Osteoblast (primary cell): ENCODE measurements at regions not wholly inside any gene's neighbourhood (a gene's known extent, or its start where the extent isn't known, plus 50 kb on each side); places are given as distances from the start of the nearest gene placed in this dataset.

Experiments
- DNase-seq: peaks from one replicate; pipeline ENCODE4 v3.0.0; 2011; ENCODE audit warnings: low spot score, mixed read lengths; ENCODE audit not compliant: insufficient read length; ENCODE audit errors: missing footprints
- H2AFZ ChIP-seq: 2 replicates; pipeline ENCODE4 v1.6.0; 2011; ENCODE audit warnings: mild to moderate bottlenecking, low read length
- H3K27ac ChIP-seq: 2 replicates; pipeline ENCODE4 v1.5.1; 2011; ENCODE audit warnings: mild to moderate bottlenecking, low read depth, low read length, moderate library complexity
- H3K27me3 ChIP-seq: 2 replicates; pipeline ENCODE4 v1.6.0; 2012; ENCODE audit warnings: mild to moderate bottlenecking, control low read depth, inconsistent platforms, low read length, moderate library complexity; ENCODE audit not compliant: insufficient read depth
- H3K36me3 ChIP-seq: 2 replicates; pipeline ENCODE4 v1.5.1; 2011; ENCODE audit warnings: mild to moderate bottlenecking, low read length, control low read depth, moderate library complexity; ENCODE audit not compliant: insufficient read depth
- H3K4me1 ChIP-seq: 2 replicates; pipeline ENCODE4 v1.5.1; 2011; ENCODE audit warnings: mild to moderate bottlenecking, low read length, control low read depth, moderate library complexity; ENCODE audit not compliant: insufficient read depth
- H3K4me2 ChIP-seq: 2 replicates; pipeline ENCODE4 v1.6.0; 2011; ENCODE audit warnings: mild to moderate bottlenecking, low read length; ENCODE audit not compliant: insufficient read depth
- H3K4me3 ChIP-seq: fragments of 200-600 bp; sonication (generic); 3 replicates; pipeline ENCODE4 v1.5.1; 2012; ENCODE audit warnings: mild to moderate bottlenecking, low read length, inconsistent platforms; ENCODE audit not compliant: insufficient read depth
- H3K79me2 ChIP-seq: 2 replicates; pipeline ENCODE4 v1.6.0; 2012; ENCODE audit warnings: mild to moderate bottlenecking, low read length, control low read depth, inconsistent platforms; ENCODE audit not compliant: insufficient read depth
- H3K9me3 ChIP-seq: 2 replicates; pipeline ENCODE4 v1.5.1; 2011; ENCODE audit warnings: low read depth, low read length, control low read depth
- H4K20me1 ChIP-seq: 2 replicates; pipeline ENCODE4 v1.6.0; 2012; ENCODE audit warnings: mild to moderate bottlenecking, low read length, control low read depth; ENCODE audit not compliant: insufficient read depth
- CTCF ChIP-seq: IDR thresholded peaks from 2 replicates; pipeline ENCODE4 v1.5.1; 2011; ENCODE audit warnings: mild to moderate bottlenecking, low read depth, low read length, moderate library complexity; ENCODE audit errors: extremely low read depth

GRCh38 chr17:28255616-28256015, 63.4 kb upstream of the TMEM97 start:
- peaks cover 9% of the 10 kb centered on the region for H3K4me1 ChIP-seq
- no peaks in the 10 kb centered on the region for H3K36me3 ChIP-seq
- H3K27ac ChIP-seq = no peak overlapping the region
- no peak for TF ChIP-seq CTCF
- peaks cover 11% of the 10 kb centered on the region for H3K27me3 ChIP-seq
- no peaks in the 10 kb centered on the region for H4K20me1 ChIP-seq
- no peak overlapping the region for H2AFZ ChIP-seq
- H3K79me2 ChIP-seq = no peaks in the 10 kb centered on the region
- H3K9me3 ChIP-seq = no peaks in the 10 kb centered on the region
- H3K4me3 ChIP-seq = no peak overlapping the region
- no peak for DNase-seq
- no peak overlapping the region for H3K4me2 ChIP-seq

- no peak overlapping the region for H3K27ac ChIP-seq
Observed at GRCh38 chr17:28256370-28256769, 62.6 kb upstream of the TMEM97 start.

GRCh38 chr17:28256881-28257280, 62.1 kb upstream of the TMEM97 start:
- Histone ChIP-seq H3K4me1 (peaks cover 9% of the 10 kb centered on the region), H3K4me2 (no peak overlapping the region), H3K9me3 (no peaks in the 10 kb centered on the region), H3K4me3 (no peak overlapping the region), H3K27ac (no peak overlapping the region), H2AFZ (no peak overlapping the region), H3K27me3 (peaks cover 9% of the 10 kb centered on the region), H3K79me2 (no peaks in the 10 kb centered on the region), H4K20me1 (no peaks in the 10 kb centered on the region), H3K36me3 (no peaks in the 10 kb centered on the region)
- DNase-seq = no peak
- no peak for TF ChIP-seq CTCF

More at GRCh38 chr17:28256370-28256769, 62.6 kb upstream of the TMEM97 start:
- Histone ChIP-seq H3K4me2 (no peak overlapping the region), H3K4me1 (peaks cover 9% of the 10 kb centered on the region), H4K20me1 (no peaks in the 10 kb centered on the region), H3K36me3 (no peaks in the 10 kb centered on the region), H3K9me3 (no peaks in the 10 kb centered on the region), H3K4me3 (no peak overlapping the region), H3K79me2 (no peaks in the 10 kb centered on the region), H3K27me3 (peaks cover 11% of the 10 kb centered on the region), H2AFZ (no peak overlapping the region)
- no peak for DNase-seq
- TF ChIP-seq CTCF = no peak

- Histone ChIP-seq H3K4me2 (no peak overlapping the region), H3K4me3 (no peak overlapping the region), H3K9me3 (peaks cover 4% of the 10 kb centered on the region), H3K27me3 (peaks cover 9% of the 10 kb centered on the region), H2AFZ (no peak overlapping the region), H3K36me3 (no peaks in the 10 kb centered on the region), H3K79me2 (no peaks in the 10 kb centered on the region), H4K20me1 (no peaks in the 10 kb centered on the region), H3K4me1 (no peaks in the 10 kb centered on the region), H3K27ac (no peak overlapping the region)
- no peak for TF ChIP-seq CTCF
- DNase-seq = no peak
Observed at GRCh38 chr17:28258347-28258887, 60.6 kb upstream of the TMEM97 start.
